GM13977 (cell line): ENCODE measurements at regions not wholly inside any gene's neighbourhood (a gene's known extent, or its start where the extent isn't known, plus 50 kb on each side); places are given as distances from the start of the nearest gene placed in this dataset.

ENCODE experiments used
- DNase-seq: peaks from one replicate; pipeline ENCODE4 v3.0.0; 2012; ENCODE audit warnings: low spot score
- in situ Hi-C: fragments of 300-500 bp; cut with MboI; formaldehyde crosslinking; loops from one replicate; pipeline ENCODE4 v1.12.0; 2022; ENCODE audit warnings: low sequenced_read_pairs, low pct_unique_long_range_greater_than_20kb, mixed read lengths, inconsistent platforms; ENCODE audit not compliant: unreplicated experiment
- TF ChIP-seq, protein P1 (sequence below): IDR thresholded peaks from 2 replicates; pipeline ENCODE4 v1.5.1; 2012; ENCODE audit warnings: mild to moderate bottlenecking, control low read depth; ENCODE audit not compliant: insufficient read depth; ENCODE audit errors: extremely low read depth, missing control alignments

- in situ Hi-C loops: no loop called here
- TF ChIP-seq, protein P1, sequence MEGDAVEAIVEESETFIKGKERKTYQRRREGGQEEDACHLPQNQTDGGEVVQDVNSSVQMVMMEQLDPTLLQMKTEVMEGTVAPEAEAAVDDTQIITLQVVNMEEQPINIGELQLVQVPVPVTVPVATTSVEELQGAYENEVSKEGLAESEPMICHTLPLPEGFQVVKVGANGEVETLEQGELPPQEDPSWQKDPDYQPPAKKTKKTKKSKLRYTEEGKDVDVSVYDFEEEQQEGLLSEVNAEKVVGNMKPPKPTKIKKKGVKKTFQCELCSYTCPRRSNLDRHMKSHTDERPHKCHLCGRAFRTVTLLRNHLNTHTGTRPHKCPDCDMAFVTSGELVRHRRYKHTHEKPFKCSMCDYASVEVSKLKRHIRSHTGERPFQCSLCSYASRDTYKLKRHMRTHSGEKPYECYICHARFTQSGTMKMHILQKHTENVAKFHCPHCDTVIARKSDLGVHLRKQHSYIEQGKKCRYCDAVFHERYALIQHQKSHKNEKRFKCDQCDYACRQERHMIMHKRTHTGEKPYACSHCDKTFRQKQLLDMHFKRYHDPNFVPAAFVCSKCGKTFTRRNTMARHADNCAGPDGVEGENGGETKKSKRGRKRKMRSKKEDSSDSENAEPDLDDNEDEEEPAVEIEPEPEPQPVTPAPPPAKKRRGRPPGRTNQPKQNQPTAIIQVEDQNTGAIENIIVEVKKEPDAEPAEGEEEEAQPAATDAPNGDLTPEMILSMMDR: no peak
- DNase-seq: no peak
Observed at GRCh38 chr5:3662344-3662743, 66.7 kb downstream of the IRX1 start.

DNA sequence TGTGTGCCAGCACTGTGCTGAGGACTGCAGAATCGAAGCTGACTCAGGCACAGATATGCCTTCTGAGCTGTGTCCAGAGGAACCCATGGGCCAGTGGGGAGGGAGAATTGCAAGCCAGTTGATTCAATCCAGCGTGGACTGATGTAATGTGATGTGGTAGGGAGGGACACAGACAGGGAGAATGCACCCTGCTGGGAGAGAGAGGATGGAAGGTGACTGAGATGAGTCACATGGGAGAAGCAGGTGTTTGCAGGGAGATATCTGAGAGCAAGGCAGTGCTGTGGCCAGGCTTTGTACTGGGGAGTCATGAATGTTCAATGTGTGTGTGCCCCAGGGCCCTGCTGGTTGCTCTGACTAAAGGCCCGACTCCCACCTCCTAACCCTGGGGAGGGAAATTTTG, 75.7 kb downstream of the IRX1 start:
- in situ Hi-C loops: no loop called here
- TF ChIP-seq, protein P1: no peak
- no peak for DNase-seq

DNA sequence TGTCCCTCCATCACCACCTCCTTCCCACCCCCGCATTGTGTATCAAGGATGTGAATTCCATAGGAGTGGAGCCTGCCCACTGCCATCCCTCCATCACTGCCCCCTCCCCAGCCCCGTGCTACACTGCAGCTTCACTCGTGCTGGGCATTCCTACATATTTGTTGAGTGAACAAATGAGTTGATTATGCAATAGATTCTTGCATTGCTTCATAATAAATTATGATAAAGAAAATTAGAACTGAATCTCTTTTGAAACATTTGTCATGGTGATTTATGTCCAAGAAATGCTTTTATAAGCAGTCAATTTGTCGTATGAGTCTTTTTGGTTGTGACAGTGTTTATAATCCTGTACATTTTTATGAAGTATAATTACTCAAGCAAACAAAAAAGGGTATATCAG, 83.2 kb downstream of the IRX1 start:
- DNase-seq: no peak
- TF ChIP-seq, protein P1: no peak
- in situ Hi-C loops: no loop called here

DNA sequence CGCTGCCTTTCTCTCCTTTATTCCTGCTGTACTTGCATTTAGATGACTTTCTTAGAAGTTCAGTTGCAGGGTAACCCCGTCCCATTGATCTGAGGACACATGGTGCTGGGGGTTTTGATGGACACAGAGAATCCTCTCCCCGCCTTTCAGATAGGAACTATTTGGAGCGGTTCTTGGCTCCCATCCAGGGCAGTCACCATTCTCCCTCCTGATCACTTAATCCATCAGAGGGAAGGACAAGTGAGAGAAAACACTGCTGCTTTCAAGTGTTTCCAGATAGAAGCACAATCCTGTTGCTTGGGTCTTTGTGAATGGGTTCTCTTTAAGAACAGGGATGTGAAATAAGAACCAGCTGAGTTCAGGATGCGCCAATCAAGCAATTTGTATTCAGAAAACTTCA, 85.2 kb downstream of the IRX1 start:
- TF ChIP-seq, protein P1: no peak
- DNase-seq: no peak
- in situ Hi-C loops: no loop called here

- in situ Hi-C loops: no loop called here
Observed at GRCh38 chr5:3684118-3684517, 88.5 kb downstream of the IRX1 start.

DNA sequence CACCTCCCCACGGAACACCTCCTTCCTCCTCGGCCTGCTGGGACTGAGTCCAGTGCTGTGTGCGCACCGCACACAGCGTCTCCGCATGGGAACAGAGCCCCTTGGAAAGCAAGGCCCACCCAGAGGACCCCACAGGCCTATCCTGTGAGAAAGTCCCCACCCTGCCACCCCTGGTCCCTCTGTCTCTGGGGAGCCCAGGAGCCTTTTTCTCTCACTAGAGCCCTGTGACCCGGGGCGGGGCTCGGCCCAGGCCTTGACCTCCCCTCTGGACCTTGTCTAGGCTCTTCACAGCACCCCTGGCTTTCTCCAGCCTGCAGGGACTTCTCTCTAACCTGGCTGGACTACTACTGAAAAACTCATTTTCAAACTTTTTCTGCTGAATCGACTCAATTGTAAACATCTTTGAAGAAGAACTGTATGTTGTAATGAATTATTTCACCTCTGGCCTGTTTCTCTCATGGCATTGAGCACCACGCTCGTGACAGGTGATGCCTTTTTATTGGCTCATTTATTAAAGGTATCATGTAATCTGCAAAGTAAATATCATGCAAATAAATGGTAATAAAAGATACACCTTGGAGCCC, 89.2 kb downstream of the IRX1 start:
- in situ Hi-C loops: no loop called here
- no peak for DNase-seq
- TF ChIP-seq, protein P1: no peak

More at GRCh38 chr5:3684118-3684517, 88.5 kb downstream of the IRX1 start:
- TF ChIP-seq, protein P1: no peak
- DNase-seq: no peak
